Astrocyte (in vitro differentiated cells and primary cell): ENCODE measurements at regions not wholly inside any gene's neighbourhood (a gene's known extent, or its start where the extent isn't known, plus 50 kb on each side); places are given as distances from the start of the nearest gene placed in this dataset.

Source experiments
- EZH2 ChIP-seq: IDR thresholded peaks from 2 replicates; pipeline ENCODE4 v1.6.1; 2012; ENCODE audit warnings: mild to moderate bottlenecking, low read length, inconsistent platforms; ENCODE audit not compliant: insufficient read depth
- TF ChIP-seq, protein P1 (sequence below): IDR thresholded peaks from 2 replicates; pipeline ENCODE4 v1.5.1; 2011; ENCODE audit warnings: low read depth, mild to moderate bottlenecking, inconsistent platforms, low read length, moderate library complexity; ENCODE audit not compliant: insufficient read depth

DNA sequence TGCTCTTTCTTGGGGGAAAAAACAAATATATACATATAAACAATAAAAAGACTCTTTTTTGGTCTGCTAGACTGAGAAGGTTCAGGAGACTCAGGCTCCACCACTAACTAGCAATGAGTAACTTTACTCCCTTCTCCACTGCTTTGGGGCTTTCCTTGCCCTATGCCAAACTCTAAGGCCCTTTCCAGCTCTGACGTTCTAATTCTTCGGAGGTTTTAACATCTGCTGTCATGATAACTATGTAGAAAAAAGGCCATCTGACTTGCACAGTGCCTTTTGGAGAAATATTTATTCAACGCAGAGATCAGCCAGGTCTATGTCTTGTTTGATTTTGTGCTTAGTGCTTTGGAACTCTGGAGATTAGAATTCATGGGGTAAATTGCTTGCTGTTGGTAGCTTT lies 156.2 kb downstream of the TMCO5A start:
- TF ChIP-seq, protein P1, sequence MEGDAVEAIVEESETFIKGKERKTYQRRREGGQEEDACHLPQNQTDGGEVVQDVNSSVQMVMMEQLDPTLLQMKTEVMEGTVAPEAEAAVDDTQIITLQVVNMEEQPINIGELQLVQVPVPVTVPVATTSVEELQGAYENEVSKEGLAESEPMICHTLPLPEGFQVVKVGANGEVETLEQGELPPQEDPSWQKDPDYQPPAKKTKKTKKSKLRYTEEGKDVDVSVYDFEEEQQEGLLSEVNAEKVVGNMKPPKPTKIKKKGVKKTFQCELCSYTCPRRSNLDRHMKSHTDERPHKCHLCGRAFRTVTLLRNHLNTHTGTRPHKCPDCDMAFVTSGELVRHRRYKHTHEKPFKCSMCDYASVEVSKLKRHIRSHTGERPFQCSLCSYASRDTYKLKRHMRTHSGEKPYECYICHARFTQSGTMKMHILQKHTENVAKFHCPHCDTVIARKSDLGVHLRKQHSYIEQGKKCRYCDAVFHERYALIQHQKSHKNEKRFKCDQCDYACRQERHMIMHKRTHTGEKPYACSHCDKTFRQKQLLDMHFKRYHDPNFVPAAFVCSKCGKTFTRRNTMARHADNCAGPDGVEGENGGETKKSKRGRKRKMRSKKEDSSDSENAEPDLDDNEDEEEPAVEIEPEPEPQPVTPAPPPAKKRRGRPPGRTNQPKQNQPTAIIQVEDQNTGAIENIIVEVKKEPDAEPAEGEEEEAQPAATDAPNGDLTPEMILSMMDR, result no peak
- TF ChIP-seq EZH2, result no peak
